Panc1 (cell line): ENCODE measurements at regions not wholly inside any gene's neighbourhood (a gene's known extent, or its start where the extent isn't known, plus 50 kb on each side); places are given as distances from the start of the nearest gene placed in this dataset.

ENCODE experiments used
- ATAC-seq: fragments of 200-7000 bp; cut with Tn5 transposase; 2 replicates; pipeline ENCODE4 v1.9.1; 2020; ENCODE audit warnings: mild to moderate bottlenecking, moderate library complexity
- BruUV-seq: library from RNA; stranded (reverse); fragments of 400-500 nt; replicated peaks from 2 replicates; lab custom pipeline; 2021; lab: Mats Ljungman, UMichigan
- CTCF ChIA-PET: fragments of 300-600 bp; sonication (Branson Sonifier 250); formaldehyde crosslinking; loops from one replicate; lab custom pipeline; 2022; ENCODE audit warnings: antibody characterized with exemption; lab: Charles Lee
- POLR2A ChIA-PET: fragments of 300-600 bp; sonication (Branson Sonifier 250); formaldehyde crosslinking; loops from one replicate; lab custom pipeline; 2022; ENCODE audit warnings: antibody characterized with exemption; lab: Charles Lee
- DNase-seq: peaks from one replicate; pipeline ENCODE4 v3.0.0-alpha.2; 2010; ENCODE audit warnings: low read depth, low spot score
- H3K27ac ChIP-seq: 2 replicates; pipeline ENCODE4 v1.5.1; 2011; ENCODE audit warnings: mild to moderate bottlenecking, low read length, inconsistent platforms
- H3K27me3 ChIP-seq: fragments of 200-500 bp; sonication (Bioruptor generic); 2 replicates; pipeline ENCODE4 v1.6.0; 2014; ENCODE audit warnings: low read length, inconsistent platforms; ENCODE audit not compliant: control insufficient read depth, insufficient read depth
- H3K36me3 ChIP-seq: fragments of 200-500 bp; sonication (Bioruptor generic); 2 replicates; pipeline ENCODE4 v1.5.1; 2014; ENCODE audit warnings: inconsistent platforms, mild to moderate bottlenecking, low read length, moderate library complexity; ENCODE audit not compliant: control insufficient read depth, insufficient read depth
- H3K4me1 ChIP-seq: 2 replicates; pipeline ENCODE4 v1.5.1; 2011; ENCODE audit warnings: inconsistent platforms, mild to moderate bottlenecking, low read length, moderate library complexity; ENCODE audit not compliant: control insufficient read depth, insufficient read depth
- H3K4me3 ChIP-seq, 2 experiments: 2 replicates each; pipeline ENCODE4 v1.5.1; 2011 to 2012; ENCODE audit warnings: low read depth in 2 of 2, low read length in 2 of 2, mild to moderate bottlenecking in 2 of 2, inconsistent platforms in 1 of 2, moderate library complexity in 1 of 2
- H3K9me3 ChIP-seq: fragments of 200-500 bp; sonication (Bioruptor generic); 2 replicates; pipeline ENCODE4 v1.5.1; 2014; ENCODE audit warnings: low read depth, mild to moderate bottlenecking, inconsistent platforms, low read length, moderate library complexity; ENCODE audit not compliant: control insufficient read depth, insufficient read depth
- POLR2AphosphoS5 ChIP-seq: IDR thresholded peaks from 2 replicates; pipeline ENCODE4 v1.6.1; 2012; ENCODE audit warnings: mild to moderate bottlenecking, low read depth, low read length, moderate library complexity
- REST ChIP-seq, 2 experiments: IDR thresholded peaks; 2 replicates each; pipeline ENCODE4 v1.6.1; 2011 to 2012; ENCODE audit warnings: low read depth in 2 of 2, control low read depth in 1 of 2, low read length in 1 of 2, mild to moderate bottlenecking in 1 of 2, moderate library complexity in 1 of 2; ENCODE audit not compliant: insufficient read depth in 1 of 2
- SIN3A ChIP-seq: IDR thresholded peaks from 2 replicates; pipeline ENCODE4 v1.6.1; 2012; ENCODE audit warnings: low read depth, mild to moderate bottlenecking, low read length, moderate library complexity, borderline replicate concordance; ENCODE audit not compliant: insufficient read depth
- TCF7L2 ChIP-seq: IDR thresholded peaks from 2 replicates; pipeline ENCODE4 v1.6.1; 2011; ENCODE audit warnings: mild to moderate bottlenecking, low read depth, low read length, inconsistent platforms
- in situ Hi-C: cut with HindIII; loops from 2 replicates; pipeline ENCODE4 v1.10.0; 2016; ENCODE audit warnings: low sequenced_read_pairs, low pct_unique_long_range_greater_than_20kb
- intact Hi-C: fragments of 100-400 bp; cut with micrococcal nuclease; formaldehyde crosslinking; loops from one replicate; pipeline ENCODE4 v1.10.0; 2022; ENCODE audit not compliant: unreplicated experiment
- TF ChIP-seq, protein P1 (sequence below): fragments of 450-650 bp; IDR thresholded peaks from 2 replicates; pipeline ENCODE4 v1.5.1; 2017; ENCODE audit warnings: mild to moderate bottlenecking

DNA sequence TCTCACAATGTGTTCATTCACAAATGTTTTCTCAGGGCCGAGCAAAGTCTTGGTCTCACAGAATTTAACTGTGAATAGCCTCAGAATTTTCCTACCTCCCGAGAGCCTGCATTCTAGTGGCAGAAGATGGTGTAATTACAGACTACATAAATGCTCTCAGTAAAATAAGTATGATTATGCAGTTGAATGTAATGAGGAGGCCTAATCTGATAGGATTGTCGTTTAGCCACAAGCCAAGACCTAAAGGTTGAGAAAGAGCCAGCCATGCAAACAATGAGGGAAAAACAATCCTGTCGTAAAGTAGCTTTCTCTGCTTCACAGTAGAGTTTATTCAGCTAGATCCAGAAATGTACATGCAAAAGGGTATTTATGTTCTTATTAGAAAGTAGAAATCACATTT is 607.8 kb upstream of the B3GALT2 start:
- Histone ChIP-seq H3K36me3 (no peaks in the 10 kb centered on the region), H3K27me3 (no peaks in the 10 kb centered on the region), H3K27ac (no peak overlapping the region), H3K4me3 (no peak overlapping the region), H3K9me3 (no peaks in the 10 kb centered on the region), H3K4me1 (no peaks in the 10 kb centered on the region)
- ATAC-seq (no peak), DNase-seq (no peak)
- TF ChIP-seq TCF7L2 (no peak), SIN3A (no peak), POLR2AphosphoS5 (no peak), REST (IDR thresholded peaks at IDR 0.05; ENCODE audit: insufficient read depth in 1 of 2, low read depth in 2 of 2, low read length in 1 of 2) (no peak)
- TF ChIP-seq, protein P1, sequence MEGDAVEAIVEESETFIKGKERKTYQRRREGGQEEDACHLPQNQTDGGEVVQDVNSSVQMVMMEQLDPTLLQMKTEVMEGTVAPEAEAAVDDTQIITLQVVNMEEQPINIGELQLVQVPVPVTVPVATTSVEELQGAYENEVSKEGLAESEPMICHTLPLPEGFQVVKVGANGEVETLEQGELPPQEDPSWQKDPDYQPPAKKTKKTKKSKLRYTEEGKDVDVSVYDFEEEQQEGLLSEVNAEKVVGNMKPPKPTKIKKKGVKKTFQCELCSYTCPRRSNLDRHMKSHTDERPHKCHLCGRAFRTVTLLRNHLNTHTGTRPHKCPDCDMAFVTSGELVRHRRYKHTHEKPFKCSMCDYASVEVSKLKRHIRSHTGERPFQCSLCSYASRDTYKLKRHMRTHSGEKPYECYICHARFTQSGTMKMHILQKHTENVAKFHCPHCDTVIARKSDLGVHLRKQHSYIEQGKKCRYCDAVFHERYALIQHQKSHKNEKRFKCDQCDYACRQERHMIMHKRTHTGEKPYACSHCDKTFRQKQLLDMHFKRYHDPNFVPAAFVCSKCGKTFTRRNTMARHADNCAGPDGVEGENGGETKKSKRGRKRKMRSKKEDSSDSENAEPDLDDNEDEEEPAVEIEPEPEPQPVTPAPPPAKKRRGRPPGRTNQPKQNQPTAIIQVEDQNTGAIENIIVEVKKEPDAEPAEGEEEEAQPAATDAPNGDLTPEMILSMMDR = no peak
- ChIA-PET CTCF (no interaction called here), POLR2A (interaction anchor here (0.5 kb wide), 1 partner anchor 543 kb away, joined by 3 read pairs; no protein-coding TSS in a partner anchor)
- BruUV-seq = no TSS peak
- intact Hi-C loops = no loop called here
- in situ Hi-C loops = no loop called here

DNA sequence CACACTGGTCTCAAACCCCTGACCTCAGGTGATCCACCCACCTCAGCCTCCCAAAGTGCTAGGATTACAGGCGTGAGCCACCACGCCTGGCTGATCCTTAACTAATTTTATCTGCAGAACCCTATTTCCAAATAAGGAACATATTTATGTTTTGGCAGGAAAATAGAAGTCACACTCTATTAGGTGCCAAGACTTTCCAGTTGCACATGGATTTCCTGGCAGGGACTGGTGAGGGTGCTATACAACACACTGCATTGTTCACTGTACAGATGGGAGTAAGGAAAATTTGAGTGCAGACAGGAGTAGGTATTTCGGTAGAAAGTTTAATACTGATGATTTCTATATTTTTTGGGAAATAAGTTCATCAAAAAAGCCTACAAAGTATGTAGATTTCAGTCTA is 605.3 kb upstream of the B3GALT2 start:
- H3K27ac ChIP-seq = no peak overlapping the region
- intact Hi-C loops (no loop called here), in situ Hi-C loops (no loop called here)
- no peaks in the 10 kb centered on the region for H3K36me3 ChIP-seq
- TF ChIP-seq, protein P1 = no peak
- no peak for TF ChIP-seq SIN3A
- TF ChIP-seq REST (IDR thresholded peaks at IDR 0.05; ENCODE audit: insufficient read depth in 1 of 2, low read depth in 2 of 2, low read length in 1 of 2) = no peak
- TF ChIP-seq TCF7L2 = no peak
- H3K9me3 ChIP-seq = no peaks in the 10 kb centered on the region
- no peak for ATAC-seq
- ChIA-PET CTCF (no interaction called here), POLR2A (no interaction called here)
- DNase-seq = no peak
- H3K4me1 ChIP-seq = no peaks in the 10 kb centered on the region; the same call in 1 of the 2 replicates
- H3K4me3 ChIP-seq = no peak overlapping the region
- H3K27me3 ChIP-seq = no peaks in the 10 kb centered on the region
- BruUV-seq = no TSS peak
